ENCODE measurements at regions not wholly inside any gene's neighbourhood (a gene's known extent, or its start where the extent isn't known, plus 50 kb on each side); places are given as distances from the start of the nearest gene placed in this dataset.
"Not testable (repeated sequence)": the region's sequence is repeated elsewhere in the genome, so short reads cannot be mapped to it uniquely, and the experiment has no call there.

DNA sequence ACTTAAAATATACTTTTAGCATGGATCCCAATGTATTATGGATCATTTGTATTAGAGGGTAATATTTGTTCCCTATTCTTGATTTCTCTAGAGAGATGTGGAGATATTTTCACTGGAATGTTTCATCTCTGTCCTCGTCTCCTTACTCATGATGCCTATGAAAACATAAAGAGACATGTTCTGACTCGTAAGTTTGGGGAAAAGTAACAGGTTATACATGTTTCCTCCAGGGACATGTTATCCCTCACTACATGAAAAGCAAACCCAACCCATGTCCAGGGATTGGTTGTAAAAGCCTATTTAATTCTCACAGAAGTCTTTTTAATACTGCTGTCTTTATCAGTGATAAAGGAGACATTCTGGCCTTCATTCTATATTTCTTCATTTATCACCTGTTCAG is 621.4 kb downstream of the GABRG1 start:
- DNase-seq (ENCODE audit: low read depth in 4 of 4, low spot score in 3 of 4): no peak

DNA sequence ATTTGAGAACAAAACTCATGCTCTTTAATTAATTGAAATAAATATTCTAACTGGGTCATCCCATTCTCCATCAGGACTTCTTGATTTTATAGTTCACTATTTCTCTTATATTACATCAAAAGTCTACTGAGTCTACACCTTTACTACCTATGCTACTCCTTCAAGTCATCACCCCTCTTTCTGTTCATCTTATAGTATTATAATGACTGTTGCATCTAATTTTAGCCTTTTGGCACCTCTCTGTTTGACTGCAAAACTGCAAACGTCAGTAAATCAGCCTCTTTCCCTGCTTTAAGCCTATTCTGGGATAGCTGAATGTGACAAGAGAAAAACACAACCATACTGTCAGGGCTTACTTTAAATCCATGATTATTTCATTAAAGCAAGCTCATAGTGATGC is 639.1 kb downstream of the GABRG1 start:
- no peak for DNase-seq (ENCODE audit: low read depth in 4 of 4, low spot score in 3 of 4)

GRCh38 chr4:45482346-45482745 is 641.5 kb downstream of the GABRG1 start:
- DNase-seq (ENCODE audit: low read depth in 4 of 4, low spot score in 3 of 4): no peak

DNA sequence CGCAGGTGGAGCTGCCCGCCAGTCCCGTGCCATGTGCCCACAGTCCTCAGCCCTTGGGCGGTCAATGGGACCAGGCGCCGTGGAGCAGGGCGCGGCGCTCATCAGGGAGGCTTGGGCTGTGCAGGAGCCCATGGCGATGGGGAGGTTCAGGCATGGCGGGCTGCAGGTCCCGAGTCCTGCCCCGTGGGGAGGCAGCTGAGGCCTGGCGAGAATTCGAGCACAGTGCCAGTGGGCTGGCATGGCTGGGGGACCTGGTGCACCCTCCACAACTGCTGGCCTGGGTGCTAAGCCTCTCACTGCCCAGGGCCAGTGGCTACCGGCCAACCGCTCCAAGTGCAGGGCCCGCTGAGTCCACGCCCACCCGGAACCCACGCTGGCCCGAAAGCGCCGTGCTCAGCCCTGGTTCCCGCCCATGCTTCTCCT is 646.5 kb downstream of the GABRG1 start:
- no peak for DNase-seq (ENCODE audit: low read depth in 4 of 4, low spot score in 3 of 4)

GRCh38 chr4:45475548-45475947 is 648.3 kb downstream of the GABRG1 start:
- DNase-seq (ENCODE audit: low read depth in 4 of 4, low spot score in 3 of 4): no peak

GRCh38 chr4:45472490-45472889 is 651.4 kb downstream of the GABRG1 start:
- no peak for DNase-seq (ENCODE audit: low read depth in 4 of 4, low spot score in 3 of 4)

- no peak for DNase-seq (ENCODE audit: low read depth in 4 of 4, low spot score in 3 of 4)
Observed at GRCh38 chr4:45471335-45471734, 652.5 kb downstream of the GABRG1 start.

- no peak for DNase-seq (ENCODE audit: low read depth in 4 of 4, low spot score in 3 of 4)
Observed at GRCh38 chr4:45467157-45467556, 656.7 kb downstream of the GABRG1 start.

DNA sequence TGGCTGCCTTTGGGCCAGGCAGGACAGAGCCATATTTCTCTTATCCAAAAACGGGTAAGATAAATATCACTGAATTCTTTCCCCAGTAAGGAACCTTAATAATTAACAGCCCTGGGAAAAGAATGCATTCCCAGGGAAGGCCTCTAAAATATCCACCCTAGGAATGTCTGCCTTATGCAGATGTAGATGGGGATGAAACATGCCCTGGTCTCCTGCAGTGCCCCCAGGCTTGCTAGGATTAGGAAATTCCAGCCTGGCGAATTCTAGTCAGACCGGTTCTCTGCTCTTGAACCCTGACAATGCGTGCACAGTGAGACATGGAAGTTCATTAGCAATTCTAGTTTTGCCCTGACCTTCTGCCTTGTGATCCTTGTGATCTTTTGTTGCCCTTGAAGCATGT is 663.7 kb downstream of the GABRG1 start:
- DNase-seq (ENCODE audit: low read depth in 4 of 4, low spot score in 3 of 4): not testable (repeated sequence)

DNA sequence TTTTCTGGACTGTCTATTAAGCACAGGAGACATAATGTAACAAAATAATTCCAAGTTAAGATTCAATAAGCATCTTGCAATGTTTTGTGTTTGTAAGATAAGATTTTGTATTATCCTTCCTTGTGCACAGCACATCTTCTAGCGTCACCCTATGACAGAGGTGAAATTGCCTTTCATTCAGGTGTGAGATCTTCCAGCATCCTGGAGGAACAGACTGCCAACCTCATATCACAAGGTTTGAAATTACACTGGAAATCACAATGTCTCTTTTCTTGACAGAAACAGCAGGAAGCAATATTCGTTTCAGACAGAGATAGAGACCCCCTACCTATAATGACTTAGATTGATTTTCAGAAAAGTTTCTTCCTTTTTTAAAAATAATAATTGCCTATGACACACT is 668.6 kb downstream of the GABRG1 start:
- DNase-seq (ENCODE audit: low read depth in 4 of 4, low spot score in 3 of 4): no peak

- peak in 3 of 4 donors; percentile 2 to 25 (median 8) for DNase-seq (ENCODE audit: low read depth in 4 of 4, low spot score in 3 of 4)
Observed at GRCh38 chr4:45453258-45453853, 670.5 kb downstream of the GABRG1 start.

DNA sequence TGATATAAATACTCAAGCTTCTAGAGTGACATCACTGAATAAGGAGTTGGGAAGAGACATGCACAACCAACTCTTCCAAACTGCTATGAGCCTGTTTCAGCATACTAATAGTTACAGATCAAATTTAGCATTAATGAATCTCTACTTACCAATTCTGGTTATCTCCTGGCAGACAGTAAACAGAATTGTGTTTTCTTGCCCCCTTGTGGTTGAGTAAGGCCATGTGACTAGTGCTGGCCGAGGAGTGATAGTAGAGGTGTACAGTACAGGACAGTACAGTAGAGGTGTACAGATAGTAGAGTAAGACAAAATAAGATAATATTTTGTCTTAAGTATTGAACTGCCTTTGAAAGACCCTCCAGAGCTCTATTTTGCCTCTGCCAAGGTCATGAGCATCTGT is 681.4 kb downstream of the GABRG1 start:
- no peak for DNase-seq (ENCODE audit: low read depth in 4 of 4, low spot score in 3 of 4)

GRCh38 chr4:45438047-45438446 is 685.8 kb downstream of the GABRG1 start:
- no peak for DNase-seq (ENCODE audit: low read depth in 4 of 4, low spot score in 3 of 4)

DNA sequence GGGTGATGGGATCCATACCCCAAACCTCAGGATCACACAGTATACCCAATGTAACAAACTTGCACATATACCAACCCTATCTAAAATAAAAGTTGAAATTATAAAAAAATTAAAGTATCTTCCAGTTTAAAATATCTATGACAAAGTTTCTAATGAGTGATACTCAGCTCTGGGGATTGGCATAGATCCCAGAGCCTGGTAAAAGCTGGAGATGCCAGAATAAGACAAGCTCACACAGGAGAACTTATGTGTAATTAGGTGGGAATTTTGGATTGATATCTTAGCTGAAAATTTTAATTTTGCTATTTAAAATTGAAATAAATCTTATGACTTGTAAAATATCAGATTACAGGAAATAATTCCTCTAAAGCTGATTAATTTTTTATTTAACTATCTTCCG is 686.5 kb downstream of the GABRG1 start:
- DNase-seq (ENCODE audit: low read depth in 4 of 4, low spot score in 3 of 4): no peak

GRCh38 chr4:45425135-45425534 is 698.7 kb downstream of the GABRG1 start:
- DNase-seq (ENCODE audit: low read depth in 4 of 4, low spot score in 3 of 4): no peak

DNA sequence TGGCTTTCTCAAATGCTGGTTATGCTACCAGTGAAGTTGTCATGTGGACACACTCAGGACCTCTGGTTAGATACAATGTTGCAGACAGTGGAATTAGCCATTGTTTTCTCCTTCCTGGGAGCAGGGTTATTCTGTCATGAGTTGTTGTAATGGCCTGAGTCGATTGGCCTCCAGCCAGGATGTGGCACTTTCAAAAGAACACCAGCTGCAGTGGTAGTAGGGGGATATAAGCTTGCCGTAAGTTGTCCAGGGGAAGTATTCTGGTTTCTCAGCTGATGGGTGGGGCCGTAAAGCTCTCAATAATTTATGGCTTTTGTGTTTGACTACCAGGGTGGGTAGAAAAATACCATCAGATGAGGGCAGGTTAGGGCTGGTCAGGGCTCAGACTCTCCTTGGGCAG is 697.5 kb upstream of the GNPDA2 start:
- DNase-seq (ENCODE audit: low read depth in 4 of 4, low spot score in 3 of 4): no peak

- not testable (repeated sequence) for DNase-seq (ENCODE audit: low read depth in 4 of 4, low spot score in 3 of 4)
Observed at GRCh38 chr4:45420091-45420674, 693.8 kb upstream of the GNPDA2 start.

DNA sequence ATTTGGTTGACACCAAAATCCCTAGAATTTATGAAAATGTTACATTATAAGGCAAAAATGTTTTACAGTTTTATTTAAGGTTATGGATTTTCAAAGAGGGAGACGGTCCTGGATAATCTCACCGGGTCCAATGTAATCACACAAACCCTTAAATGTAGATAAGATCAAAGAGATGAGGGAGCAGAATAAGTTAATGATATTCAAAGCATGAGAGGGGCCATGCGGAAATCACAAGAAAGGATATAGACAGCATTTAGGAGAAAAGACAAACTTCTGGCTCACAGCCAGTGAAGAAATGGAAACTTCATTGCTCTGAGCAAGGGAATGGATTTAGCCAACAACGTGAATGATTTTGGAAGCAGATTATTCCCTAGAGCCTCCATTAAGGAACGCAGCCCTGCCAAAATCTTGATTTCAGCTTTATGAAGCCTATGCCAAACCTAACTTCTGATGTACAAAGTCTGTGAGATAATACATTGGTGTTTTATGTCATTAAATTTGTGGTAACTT is 684.4 kb upstream of the GNPDA2 start:
- DNase-seq (ENCODE audit: low read depth in 4 of 4, low spot score in 3 of 4): no peak

DNA sequence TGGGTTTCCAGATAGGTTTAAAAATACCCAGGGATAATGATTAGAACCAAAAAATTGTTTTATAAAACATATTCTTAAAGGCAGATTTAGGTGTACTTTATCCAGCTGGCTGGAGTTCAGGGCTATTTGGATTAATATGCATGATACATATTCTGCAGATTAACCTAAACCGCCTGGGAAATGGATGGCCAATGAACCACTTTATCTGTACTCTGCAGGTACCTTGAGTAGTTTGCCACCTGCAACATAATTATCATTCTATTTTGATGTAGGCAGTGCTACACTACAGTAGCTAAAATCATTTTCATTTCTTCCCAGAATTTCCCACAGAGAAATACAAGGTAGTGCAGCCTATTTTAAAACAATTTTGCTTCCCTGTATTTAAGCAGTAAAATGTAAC is 683.2 kb upstream of the GNPDA2 start:
- no peak for DNase-seq (ENCODE audit: low read depth in 4 of 4, low spot score in 3 of 4)

GRCh38 chr4:45408996-45409395 is 682.6 kb upstream of the GNPDA2 start:
- DNase-seq (ENCODE audit: low read depth in 4 of 4, low spot score in 3 of 4): no peak

DNA sequence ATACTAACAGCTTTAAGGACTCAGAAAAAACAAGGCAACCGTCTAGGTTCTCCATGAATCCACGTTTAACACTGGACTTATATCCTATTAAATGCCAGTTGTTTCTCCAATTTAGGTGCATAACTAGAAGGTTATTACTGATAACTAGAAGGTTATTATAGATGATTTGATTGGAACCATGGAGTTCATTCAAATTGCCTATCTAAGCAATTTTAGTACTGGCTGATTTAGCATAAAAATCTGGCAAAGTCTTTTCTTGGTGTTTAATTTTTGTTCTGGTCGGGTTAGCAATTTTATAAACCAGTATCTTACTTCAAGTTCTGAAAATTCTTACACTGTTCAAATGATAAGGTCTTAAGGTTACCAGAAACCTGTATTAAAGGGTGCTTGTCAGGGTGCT is 672.8 kb upstream of the GNPDA2 start:
- DNase-seq (ENCODE audit: low read depth in 4 of 4, low spot score in 3 of 4): no peak

GRCh38 chr4:45385306-45385705 is 659.0 kb upstream of the GNPDA2 start:
- DNase-seq (ENCODE audit: low read depth in 4 of 4, low spot score in 3 of 4): no peak

GRCh38 chr4:45370408-45370807 is 644.1 kb upstream of the GNPDA2 start:
- no peak for DNase-seq (ENCODE audit: low read depth in 4 of 4, low spot score in 3 of 4)
